Fibroblast of lung (primary cell): ENCODE measurements at regions not wholly inside any gene's neighbourhood (a gene's known extent, or its start where the extent isn't known, plus 50 kb on each side); places are given as distances from the start of the nearest gene placed in this dataset.
A peak's percentile ranks its signal among the peaks of the same experiment; 100 is the strongest.

Experiments used
- DNase-seq, 2 donors: peaks; one replicate each; pipeline versions ENCODE4 v3.0.0 to v3.0.0-alpha.2; 2010; ENCODE audit warnings: low read depth in 2 of 2
- H2AFZ ChIP-seq: 2 replicates; pipeline ENCODE4 v1.5.1; 2012; ENCODE audit warnings: low read length, control low read depth, inconsistent platforms
- H3K27ac ChIP-seq: 2 replicates; pipeline ENCODE4 v1.5.1; 2011; ENCODE audit warnings: low read length, control low read depth; ENCODE audit not compliant: insufficient read depth
- H3K27me3 ChIP-seq: 2 replicates; pipeline ENCODE4 v1.5.1; 2011; ENCODE audit warnings: mild to moderate bottlenecking, low read length; ENCODE audit not compliant: control insufficient read depth, insufficient read depth
- H3K36me3 ChIP-seq: 2 replicates; pipeline ENCODE4 v1.5.1; 2011; ENCODE audit warnings: low read length; ENCODE audit not compliant: control insufficient read depth, insufficient read depth
- H3K4me1 ChIP-seq: 2 replicates; pipeline ENCODE4 v1.5.1; 2011; ENCODE audit warnings: low read length; ENCODE audit not compliant: control insufficient read depth, insufficient read depth; ENCODE audit errors: extremely low read depth
- H3K4me2 ChIP-seq: 2 replicates; pipeline ENCODE4 v1.5.1; 2011; ENCODE audit warnings: low read length, control low read depth; ENCODE audit not compliant: insufficient read depth; ENCODE audit errors: extremely low read depth
- H3K4me3 ChIP-seq, 4 experiments: fragments of 200-600 bp in 1 of 4; sonication (generic) in 1 of 4; replicated peaks in 1 of 4; 2 replicates each; pipeline ENCODE4 v1.5.1; 2011 to 2016; ENCODE audit warnings: low read length in 4 of 4, low read depth in 3 of 4, mild to moderate bottlenecking in 3 of 4, control low read depth in 2 of 4, inconsistent platforms in 1 of 4, mixed read lengths in 1 of 4; ENCODE audit not compliant: insufficient read depth in 1 of 4; ENCODE audit errors: control extremely low read depth in 1 of 4
- H3K79me2 ChIP-seq: 2 replicates; pipeline ENCODE4 v1.5.1; 2012; ENCODE audit warnings: mild to moderate bottlenecking, low read length, inconsistent platforms; ENCODE audit not compliant: control insufficient read depth, insufficient read depth
- H3K9ac ChIP-seq: 2 replicates; pipeline ENCODE4 v1.5.1; 2011; ENCODE audit warnings: mild to moderate bottlenecking, low read length, control low read depth; ENCODE audit not compliant: insufficient read depth
- H3K9me3 ChIP-seq: 2 replicates; pipeline ENCODE4 v1.5.1; 2012; ENCODE audit warnings: low read depth, low read length; ENCODE audit not compliant: control insufficient read depth, insufficient read depth
- H4K20me1 ChIP-seq: 2 replicates; pipeline ENCODE4 v1.5.1; 2011; ENCODE audit warnings: low read length; ENCODE audit not compliant: control insufficient read depth, insufficient read depth; ENCODE audit errors: extremely low read depth
- CTCF ChIP-seq, 2 donors: IDR thresholded peaks in 1 of 2; conservative IDR thresholded peaks in 1 of 2; 1 replicate in 1 of 2; 2 replicates in 1 of 2; pipeline ENCODE4 v1.5.1; 2011 to 2012; ENCODE audit warnings: low read length in 2 of 2, control low read depth in 1 of 2, inconsistent platforms in 1 of 2, low read depth in 1 of 2, mild to moderate bottlenecking in 1 of 2
- EZH2 ChIP-seq: IDR thresholded peaks from 2 replicates; pipeline ENCODE4 v1.5.1; 2012; ENCODE audit warnings: low read length, control low read depth, mild to moderate bottlenecking; ENCODE audit errors: missing control alignments

- Histone ChIP-seq H3K79me2 (no peaks in the 10 kb centered on the region), H3K4me1 (peaks cover 27% of the 10 kb centered on the region), H3K9ac (peak overlapping the region; percentile 16), H3K27ac (peak overlapping the region; percentile 70), H3K4me3 (no peak overlapping the region), H3K27me3 (no peaks in the 10 kb centered on the region), H4K20me1 (no peaks in the 10 kb centered on the region), H3K4me2 (no peak overlapping the region), H3K9me3 (no peaks in the 10 kb centered on the region), H3K36me3 (peaks cover 6% of the 10 kb centered on the region), H2AFZ (no peak overlapping the region)
- no peak for TF ChIP-seq EZH2
- TF ChIP-seq CTCF (conservative IDR thresholded peaks at IDR 0.05 in 1 of 2, IDR thresholded peaks at IDR 0.05 in 1 of 2; ENCODE audit: low read depth in 1 of 2, low read length in 2 of 2): no peak
- DNase-seq: peak in 1 of 2 donors; percentile 52
These were observed 86.9 kb downstream of the NAV1 start for GRCh38 chr1:201625851-201626251.

GRCh38 chr1:201626629-201627275 lies 87.8 kb downstream of the NAV1 start:
- H3K4me2 ChIP-seq: peak overlapping the region; percentile 5
- peak overlapping the region; percentile 70 for H3K27ac ChIP-seq
- H3K4me1 ChIP-seq: peaks cover 33% of the 10 kb centered on the region

GRCh38 chr1:201628490-201628889 lies 89.6 kb downstream of the NAV1 start:
- H3K4me3 ChIP-seq: no peak overlapping the region
- H3K9me3 ChIP-seq: no peaks in the 10 kb centered on the region
- H4K20me1 ChIP-seq: no peaks in the 10 kb centered on the region
- H3K27ac ChIP-seq: no peak overlapping the region
- no peak for TF ChIP-seq CTCF (conservative IDR thresholded peaks at IDR 0.05 in 1 of 2, IDR thresholded peaks at IDR 0.05 in 1 of 2; ENCODE audit: low read depth in 1 of 2, low read length in 2 of 2)
- no peak for TF ChIP-seq EZH2
- H3K4me2 ChIP-seq: no peak overlapping the region
- H3K9ac ChIP-seq: no peak overlapping the region
- peaks cover 2% of the 10 kb centered on the region for H3K79me2 ChIP-seq
- no peak for DNase-seq
- H2AFZ ChIP-seq: no peak overlapping the region
- peaks cover 10% of the 10 kb centered on the region for H3K36me3 ChIP-seq
- peaks cover 35% of the 10 kb centered on the region for H3K4me1 ChIP-seq
- no peaks in the 10 kb centered on the region for H3K27me3 ChIP-seq

More at GRCh38 chr1:201626629-201627275, 87.8 kb downstream of the NAV1 start:
- Histone ChIP-seq H3K9me3 (no peaks in the 10 kb centered on the region), H3K9ac (no peak overlapping the region), H3K36me3 (peaks cover 8% of the 10 kb centered on the region), H3K79me2 (no peaks in the 10 kb centered on the region), H4K20me1 (no peaks in the 10 kb centered on the region), H2AFZ (no peak overlapping the region), H3K27me3 (no peaks in the 10 kb centered on the region), H3K4me3 (no peak overlapping the region)
- DNase-seq: no peak
- TF ChIP-seq CTCF (conservative IDR thresholded peaks at IDR 0.05 in 1 of 2, IDR thresholded peaks at IDR 0.05 in 1 of 2; ENCODE audit: low read depth in 1 of 2, low read length in 2 of 2) (no peak), EZH2 (no peak)
